Sigmoid colon (tissue), 6 donors: ENCODE measurements at regions not wholly inside any gene's neighbourhood (a gene's known extent, or its start where the extent isn't known, plus 50 kb on each side); places are given as distances from the start of the nearest gene placed in this dataset.

Experiments
- DNase-seq: peaks from one replicate; pipeline ENCODE4 v3.0.0-alpha.2; 2019
- H3K27ac ChIP-seq, 4 donors: fragments of 200-600 bp; sonication (generic); one replicate each; pipeline ENCODE4 v1.5.1; 2016 to 2019; ENCODE audit warnings: mild to moderate bottlenecking in 1 of 4
- H3K27me3 ChIP-seq, 3 donors: fragments of 200-600 bp; sonication (generic); one replicate each; pipeline ENCODE4 v1.5.1; 2019; ENCODE audit warnings: mild to moderate bottlenecking in 1 of 3
- H3K36me3 ChIP-seq, 4 donors: fragments of 200-600 bp; sonication (generic); one replicate each; pipeline ENCODE4 v1.5.1; 2016 to 2019
- H3K4me1 ChIP-seq, 4 donors: fragments of 200-600 bp; sonication (generic); one replicate each; pipeline ENCODE4 v1.5.1; 2017 to 2019
- H3K4me3 ChIP-seq, 4 donors: fragments of 200-600 bp; sonication (generic); one replicate each; pipeline ENCODE4 v1.5.1; 2017 to 2019; ENCODE audit warnings: mild to moderate bottlenecking in 2 of 4, moderate library complexity in 1 of 4
- H3K9me3 ChIP-seq, 4 donors: fragments of 200-600 bp in 3 of 4; sonication (generic) in 3 of 4; one replicate each; pipeline versions ENCODE4 v1.5.1 to v1.6.1; 2013 to 2019
- EP300 ChIP-seq, 4 donors: sonication (generic); formaldehyde crosslinking; IDR thresholded peaks; one replicate each; pipeline ENCODE4 v1.6.1; 2017; ENCODE audit warnings: antibody characterized with exemption in 4 of 4
- POLR2A ChIP-seq, 2 donors: fragments of 450-650 bp; IDR thresholded peaks; one replicate each; pipeline ENCODE4 v1.6.1; 2016; ENCODE audit warnings: antibody characterized with exemption in 2 of 2, mild to moderate bottlenecking in 2 of 2, moderate library complexity in 2 of 2
- POLR2AphosphoS5 ChIP-seq, 4 donors: sonication (generic); formaldehyde crosslinking; IDR thresholded peaks; one replicate each; pipeline ENCODE4 v1.6.1; 2017; ENCODE audit warnings: antibody characterized with exemption in 4 of 4
- WGBS, 2 donors: extraction: QIAGEN DNeasy Blood & Tissue Kit; methylation state at CpG; one replicate each; pipeline ENCODE4 v1.1.7; 2013; 5-methylcytosine and 5-hydroxymethylcytosine counted together
- intact Hi-C: fragments of 100-400 bp; cut with DNase I; formaldehyde crosslinking; loops from one replicate; pipeline ENCODE4 v1.15.1; 2023
- TF ChIP-seq, protein P1 (sequence below), 4 experiments: fragments of 450-650 bp in 3 of 4; fragments of 200-600 bp in 1 of 4; IDR thresholded peaks; one replicate each; pipeline ENCODE4 v1.5.1; 2016 to 2019; ENCODE audit warnings: antibody characterized with exemption in 4 of 4, mild to moderate bottlenecking in 3 of 4, moderate library complexity in 2 of 4
- donor health status: healthy with polysubstance abuse.
- donor health status: healthy.

DNA sequence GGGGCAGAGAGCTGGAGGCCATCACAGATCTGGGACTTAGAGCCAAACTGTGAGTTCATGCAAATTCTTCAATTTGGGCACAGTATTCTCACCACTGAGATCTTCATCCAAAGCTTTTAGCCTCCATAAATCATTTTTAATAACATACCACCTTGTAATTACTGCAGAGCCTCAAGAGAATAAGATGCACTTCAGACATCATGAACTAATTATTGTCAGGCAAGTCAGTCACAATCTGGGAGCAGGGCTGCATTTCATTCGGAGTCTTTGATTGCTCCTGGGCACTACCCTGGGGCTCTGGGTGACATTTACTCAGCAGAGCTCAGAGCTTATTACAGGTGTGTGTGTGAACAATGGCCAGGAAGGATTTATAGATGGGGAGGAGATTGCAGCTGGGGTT, 623.7 kb downstream of the PTPRU start:
- whole genome bisulfite sequencing, 2 donors: 38 to 75% methylated on average over 1 of the region's 1 CpG
- Histone ChIP-seq H3K9me3 (peaks cover 0 to 7% (median 0%) of the 10 kb centered on the region in 4 donors), H3K4me3 (no peak overlapping the region), H3K36me3 (no peaks in the 10 kb centered on the region), H3K27me3 (peaks cover 0 to 29% (median 7%) of the 10 kb centered on the region in 3 donors), H3K4me1 (no peaks in the 10 kb centered on the region), H3K27ac (no peak overlapping the region)
- no peak for TF ChIP-seq EP300 (IDR thresholded peaks at IDR 0.05)
- TF ChIP-seq POLR2A (IDR thresholded peaks at IDR 0.05): no peak
- no peak for TF ChIP-seq POLR2AphosphoS5 (IDR thresholded peaks at IDR 0.05)
- TF ChIP-seq, protein P1, sequence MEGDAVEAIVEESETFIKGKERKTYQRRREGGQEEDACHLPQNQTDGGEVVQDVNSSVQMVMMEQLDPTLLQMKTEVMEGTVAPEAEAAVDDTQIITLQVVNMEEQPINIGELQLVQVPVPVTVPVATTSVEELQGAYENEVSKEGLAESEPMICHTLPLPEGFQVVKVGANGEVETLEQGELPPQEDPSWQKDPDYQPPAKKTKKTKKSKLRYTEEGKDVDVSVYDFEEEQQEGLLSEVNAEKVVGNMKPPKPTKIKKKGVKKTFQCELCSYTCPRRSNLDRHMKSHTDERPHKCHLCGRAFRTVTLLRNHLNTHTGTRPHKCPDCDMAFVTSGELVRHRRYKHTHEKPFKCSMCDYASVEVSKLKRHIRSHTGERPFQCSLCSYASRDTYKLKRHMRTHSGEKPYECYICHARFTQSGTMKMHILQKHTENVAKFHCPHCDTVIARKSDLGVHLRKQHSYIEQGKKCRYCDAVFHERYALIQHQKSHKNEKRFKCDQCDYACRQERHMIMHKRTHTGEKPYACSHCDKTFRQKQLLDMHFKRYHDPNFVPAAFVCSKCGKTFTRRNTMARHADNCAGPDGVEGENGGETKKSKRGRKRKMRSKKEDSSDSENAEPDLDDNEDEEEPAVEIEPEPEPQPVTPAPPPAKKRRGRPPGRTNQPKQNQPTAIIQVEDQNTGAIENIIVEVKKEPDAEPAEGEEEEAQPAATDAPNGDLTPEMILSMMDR (IDR thresholded peaks at IDR 0.05): no peak
- DNase-seq: no peak
- intact Hi-C loops: no loop called here

DNA sequence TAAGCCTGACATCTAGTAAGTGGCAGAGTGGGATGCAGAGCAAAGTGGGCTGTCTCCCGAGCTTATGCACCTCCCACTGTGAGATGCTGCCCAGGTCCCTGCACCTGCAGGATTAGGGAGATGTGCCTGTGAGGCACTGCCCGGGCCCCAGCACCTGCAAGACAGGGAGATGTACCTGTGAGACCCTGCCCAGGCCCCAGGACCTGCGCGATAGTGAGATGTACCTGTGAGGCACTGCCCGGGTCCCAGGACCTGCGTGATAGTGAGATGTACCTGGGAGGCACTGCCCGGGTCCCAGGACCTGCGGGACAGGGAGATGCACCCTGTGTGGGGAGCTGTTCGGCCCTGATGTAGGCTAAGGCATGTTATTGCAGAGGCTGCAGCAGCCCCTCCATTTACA, 622.8 kb downstream of the PTPRU start:
- Histone ChIP-seq H3K9me3 (peaks cover 0 to 7% (median 0%) of the 10 kb centered on the region in 4 donors), H3K4me3 (no peak overlapping the region), H3K36me3 (no peaks in the 10 kb centered on the region), H3K27ac (no peak overlapping the region), H3K27me3 (peaks cover 0 to 34% (median 7%) of the 10 kb centered on the region in 3 donors), H3K4me1 (no peaks in the 10 kb centered on the region)
- 80 to 81% methylated on average over 9 of the region's 9 CpGs for WGBS, 2 donors
- TF ChIP-seq EP300 (IDR thresholded peaks at IDR 0.05): no peak
- TF ChIP-seq, protein P1 (IDR thresholded peaks at IDR 0.05): no peak
- no peak for TF ChIP-seq POLR2AphosphoS5 (IDR thresholded peaks at IDR 0.05)
- no peak for TF ChIP-seq POLR2A (IDR thresholded peaks at IDR 0.05)
- no peak for DNase-seq
- intact Hi-C loops: no loop called here

DNA sequence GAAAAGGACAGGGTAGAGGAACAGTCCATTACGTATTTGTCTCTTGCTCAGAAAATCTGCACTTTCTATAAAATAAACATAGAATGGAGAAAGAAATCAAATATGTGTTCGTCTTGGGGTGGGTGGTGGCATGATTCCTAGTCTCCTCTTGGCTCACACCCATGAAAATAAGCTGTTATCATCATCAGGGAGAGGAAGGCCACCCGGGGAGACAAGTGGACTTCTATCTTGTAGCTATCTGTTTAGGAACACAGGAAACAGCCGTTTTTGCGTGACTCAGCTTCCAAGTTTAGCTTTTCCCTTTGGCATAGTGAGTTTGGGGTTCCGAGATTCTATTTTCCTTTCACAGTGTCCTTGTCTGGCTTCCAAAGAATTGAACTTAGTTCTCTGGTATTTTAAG, 622.3 kb downstream of the PTPRU start:
- Histone ChIP-seq H3K27me3 (peaks cover 0 to 34% (median 7%) of the 10 kb centered on the region in 3 donors), H3K4me3 (no peak overlapping the region), H3K36me3 (no peaks in the 10 kb centered on the region), H3K4me1 (no peaks in the 10 kb centered on the region), H3K9me3 (peaks cover 0 to 7% (median 0%) of the 10 kb centered on the region in 4 donors), H3K27ac (no peak overlapping the region)
- WGBS, 2 donors: 51 to 64% methylated on average over 6 of the region's 6 CpGs
- intact Hi-C loops: no loop called here
- DNase-seq: no peak
- TF ChIP-seq POLR2A (IDR thresholded peaks at IDR 0.05) (no peak), EP300 (IDR thresholded peaks at IDR 0.05) (no peak), POLR2AphosphoS5 (IDR thresholded peaks at IDR 0.05) (no peak)
- TF ChIP-seq, protein P1 (IDR thresholded peaks at IDR 0.05): no peak

DNA sequence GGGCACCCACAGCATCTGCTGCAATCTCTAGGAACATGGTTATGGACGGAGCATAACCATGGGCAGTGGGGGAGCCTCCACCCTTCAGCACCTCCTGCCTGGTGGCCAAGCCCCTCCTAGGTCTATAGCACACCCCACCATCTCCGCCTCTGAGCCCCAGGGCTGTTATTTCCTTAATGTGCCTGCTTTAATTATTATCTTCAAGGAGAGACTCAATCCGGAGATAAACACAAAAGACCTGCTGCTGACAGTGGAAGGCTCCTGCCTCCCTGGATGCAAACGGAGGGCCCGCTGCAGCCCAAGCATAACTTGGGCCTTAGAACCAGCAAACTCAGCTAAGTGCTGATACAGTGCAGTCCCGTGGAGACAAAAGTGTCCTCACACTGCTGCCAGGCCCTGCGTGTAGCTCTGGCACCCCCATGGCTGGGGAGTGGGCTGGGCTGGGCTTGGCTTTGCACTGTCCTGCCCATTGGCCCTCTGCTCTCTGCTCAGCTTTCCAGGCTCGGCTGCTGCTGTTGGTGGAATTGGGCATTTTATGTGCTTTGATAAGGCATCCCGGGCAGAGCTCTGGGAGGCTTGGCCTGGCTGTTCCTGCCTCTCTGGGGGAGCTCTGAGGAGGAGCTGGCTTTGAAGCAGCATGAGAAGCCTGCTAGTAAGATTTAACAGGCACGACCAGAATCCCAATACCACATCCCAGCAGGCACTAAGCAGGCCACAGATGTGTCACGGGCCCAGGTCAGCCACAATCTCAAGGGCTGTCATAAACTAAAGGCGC, 620.2 kb downstream of the PTPRU start:
- intact Hi-C loops: no loop called here
- TF ChIP-seq POLR2A (IDR thresholded peaks at IDR 0.05) (no peak), POLR2AphosphoS5 (IDR thresholded peaks at IDR 0.05) (no peak), EP300 (IDR thresholded peaks at IDR 0.05) (no peak)
- TF ChIP-seq, protein P1 (IDR thresholded peaks at IDR 0.05): no peak
- DNase-seq: no peak
- no peak overlapping the region for H3K4me3 ChIP-seq
- peaks cover 0 to 7% (median 0%) of the 10 kb centered on the region in 4 donors for H3K9me3 ChIP-seq
- peaks cover 0 to 34% (median 7%) of the 10 kb centered on the region in 3 donors for H3K27me3 ChIP-seq
- H3K4me1 ChIP-seq: no peaks in the 10 kb centered on the region
- 55 to 74% methylated on average over 12 of the region's 12 CpGs for WGBS, 2 donors
- H3K27ac ChIP-seq: no peak overlapping the region
- no peaks in the 10 kb centered on the region for H3K36me3 ChIP-seq
